ENCODE measurements at regions not wholly inside any gene's neighbourhood (a gene's known extent, or its start where the extent isn't known, plus 50 kb on each side); places are given as distances from the start of the nearest gene placed in this dataset.

DNA sequence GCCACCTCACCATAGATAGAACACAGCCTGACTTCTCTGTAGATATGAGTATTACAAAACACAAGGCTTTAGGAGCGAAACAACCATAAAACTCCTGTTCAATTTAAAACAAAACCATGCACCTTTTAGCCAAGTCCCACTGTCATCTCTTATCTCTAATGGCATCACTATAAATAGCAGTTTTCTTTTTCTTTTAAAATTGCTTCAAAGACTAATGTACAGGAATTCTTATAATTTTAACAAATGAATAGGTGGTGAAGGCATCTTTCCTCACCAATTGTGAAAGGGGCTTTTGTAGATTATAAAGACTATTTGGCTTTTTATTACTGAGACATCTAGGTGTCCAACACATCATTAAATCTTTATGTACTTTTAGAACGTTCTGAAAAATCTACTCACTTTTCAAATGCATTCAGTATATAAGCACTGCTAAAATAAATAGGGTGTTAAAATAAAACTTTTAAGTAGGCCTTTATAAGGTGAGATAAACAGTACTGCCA lies 205.7 kb upstream of the GRM3 start:
- Histone ChIP-seq H3K4me2 (no peak overlapping the region), H3K4me3 (no peak overlapping the region), H3K4me1 (no peaks in the 10 kb centered on the region), H3K9me3 (no peaks in the 10 kb centered on the region), H3K27ac (no peak overlapping the region)
- ATAC-seq: no peak
- 4% methylated on average over 2 of the region's 2 CpGs for WGBS (ENCODE audit: missing lambda C conversion rate)
- no peak for DNase-seq (ENCODE audit: low read depth in 1 of 2, low spot score in 1 of 2)
- CTCF ChIA-PET: interaction anchor here (0.8 kb wide), 1 partner anchor 32 kb away, joined by 3 read pairs; no protein-coding TSS in a partner anchor
- POLR2A ChIA-PET: no interaction called here
- no peak for FAIRE-seq
- TF ChIP-seq POLR2A (IDR thresholded peaks at IDR 0.05; ENCODE audit: low read length) (no peak), CBX2 (IDR thresholded peaks at IDR 0.05; ENCODE audit: borderline replicate concordance, low read depth) (no peak)

DNA sequence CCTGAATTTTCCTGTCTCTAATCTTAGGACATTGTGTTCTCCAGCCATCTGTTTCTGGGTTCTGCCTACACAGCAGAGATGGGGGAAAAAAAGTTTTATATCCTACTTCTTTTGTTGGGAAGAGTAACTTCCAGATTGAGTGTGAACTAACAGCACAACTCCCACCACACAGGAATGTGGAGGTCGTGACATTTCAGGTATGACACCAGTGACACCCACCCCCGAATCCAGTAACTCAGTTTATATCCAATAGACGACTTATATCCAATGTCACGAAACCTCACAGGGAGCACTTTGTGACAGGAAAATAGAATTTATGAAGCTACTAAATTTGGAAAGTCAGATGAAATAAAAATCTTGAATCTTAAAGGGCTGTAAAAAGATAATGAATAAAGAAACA lies 211.9 kb upstream of the GRM3 start:
- no peak for FAIRE-seq
- WGBS (ENCODE audit: missing lambda C conversion rate): 6% methylated on average over 4 of the region's 4 CpGs
- no peak overlapping the region for H3K27ac ChIP-seq
- no peak for DNase-seq (ENCODE audit: low read depth in 1 of 2, low spot score in 1 of 2)
- TF ChIP-seq, protein P1, sequence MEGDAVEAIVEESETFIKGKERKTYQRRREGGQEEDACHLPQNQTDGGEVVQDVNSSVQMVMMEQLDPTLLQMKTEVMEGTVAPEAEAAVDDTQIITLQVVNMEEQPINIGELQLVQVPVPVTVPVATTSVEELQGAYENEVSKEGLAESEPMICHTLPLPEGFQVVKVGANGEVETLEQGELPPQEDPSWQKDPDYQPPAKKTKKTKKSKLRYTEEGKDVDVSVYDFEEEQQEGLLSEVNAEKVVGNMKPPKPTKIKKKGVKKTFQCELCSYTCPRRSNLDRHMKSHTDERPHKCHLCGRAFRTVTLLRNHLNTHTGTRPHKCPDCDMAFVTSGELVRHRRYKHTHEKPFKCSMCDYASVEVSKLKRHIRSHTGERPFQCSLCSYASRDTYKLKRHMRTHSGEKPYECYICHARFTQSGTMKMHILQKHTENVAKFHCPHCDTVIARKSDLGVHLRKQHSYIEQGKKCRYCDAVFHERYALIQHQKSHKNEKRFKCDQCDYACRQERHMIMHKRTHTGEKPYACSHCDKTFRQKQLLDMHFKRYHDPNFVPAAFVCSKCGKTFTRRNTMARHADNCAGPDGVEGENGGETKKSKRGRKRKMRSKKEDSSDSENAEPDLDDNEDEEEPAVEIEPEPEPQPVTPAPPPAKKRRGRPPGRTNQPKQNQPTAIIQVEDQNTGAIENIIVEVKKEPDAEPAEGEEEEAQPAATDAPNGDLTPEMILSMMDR (IDR thresholded peaks at IDR 0.05): no peak
- TF ChIP-seq CBX8 (IDR thresholded peaks at IDR 0.05): no peak
- no peak for TF ChIP-seq HEYL (CRISPR knock-in tag; IDR thresholded peaks at IDR 0.05)
- TF ChIP-seq MAFK (IDR thresholded peaks at IDR 0.05; ENCODE audit: partially characterized antibody): no peak
- TF ChIP-seq RNF2 (IDR thresholded peaks at IDR 0.05; ENCODE audit: borderline replicate concordance, low read depth): no peak
- no peak for TF ChIP-seq ZFP36 (IDR thresholded peaks at IDR 0.05; ENCODE audit: borderline replicate concordance, partially characterized antibody)
- TF ChIP-seq KDM1A (IDR thresholded peaks at IDR 0.05; ENCODE audit: low read depth): no peak
- no peak for TF ChIP-seq FOSB (CRISPR knock-in tag; IDR thresholded peaks at IDR 0.05)
- no peak for TF ChIP-seq FOXS1 (CRISPR knock-in tag; IDR thresholded peaks at IDR 0.05)
- TF ChIP-seq SMC3 (IDR thresholded peaks at IDR 0.05): no peak
- TF ChIP-seq NPAS2 (CRISPR knock-in tag; IDR thresholded peaks at IDR 0.05; ENCODE audit: borderline replicate concordance): no peak
- POLR2A ChIA-PET: no interaction called here
- H3K4me2 ChIP-seq: no peak overlapping the region
- H3K4me1 ChIP-seq: no peaks in the 10 kb centered on the region
- no peak overlapping the region for H3K4me3 ChIP-seq
- CTCF ChIA-PET: no interaction called here
- no peak for ATAC-seq
- no peaks in the 10 kb centered on the region for H3K9me3 ChIP-seq

GRCh38 chr7:86411814-86412213 lies 231.9 kb upstream of the GRM3 start:
- ChIA-PET POLR2A (no interaction called here), CTCF (no interaction called here)
- H3K4me1 ChIP-seq: no peaks in the 10 kb centered on the region
- no peak overlapping the region for H3K4me2 ChIP-seq
- ATAC-seq (no peak), DNase-seq (ENCODE audit: low read depth in 1 of 2, low spot score in 1 of 2) (no peak), FAIRE-seq (no peak)
- TF ChIP-seq HOXA7 (CRISPR knock-in tag; IDR thresholded peaks at IDR 0.05) (no peak), EHMT2 (IDR thresholded peaks at IDR 0.05; ENCODE audit: low read depth) (no peak), CEBPB (IDR thresholded peaks at IDR 0.05) (no peak), KDM5A (IDR thresholded peaks at IDR 0.05) (no peak), FOXS1 (CRISPR knock-in tag; IDR thresholded peaks at IDR 0.05) (no peak), RARB (CRISPR knock-in tag; IDR thresholded peaks at IDR 0.05) (no peak)
- TF ChIP-seq, protein P2, sequence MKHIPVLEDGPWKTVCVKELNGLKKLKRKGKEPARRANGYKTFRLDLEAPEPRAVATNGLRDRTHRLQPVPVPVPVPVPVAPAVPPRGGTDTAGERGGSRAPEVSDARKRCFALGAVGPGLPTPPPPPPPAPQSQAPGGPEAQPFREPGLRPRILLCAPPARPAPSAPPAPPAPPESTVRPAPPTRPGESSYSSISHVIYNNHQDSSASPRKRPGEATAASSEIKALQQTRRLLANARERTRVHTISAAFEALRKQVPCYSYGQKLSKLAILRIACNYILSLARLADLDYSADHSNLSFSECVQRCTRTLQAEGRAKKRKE (CRISPR knock-in tag; IDR thresholded peaks at IDR 0.05; ENCODE audit: low read depth): no peak
- H3K9me3 ChIP-seq: no peaks in the 10 kb centered on the region
- no peak overlapping the region for H3K27ac ChIP-seq
- 4% methylated on average over 2 of the region's 2 CpGs for WGBS (ENCODE audit: missing lambda C conversion rate)
- H3K4me3 ChIP-seq: no peak overlapping the region

GRCh38 chr7:86407291-86407690 lies 236.4 kb upstream of the GRM3 start:
- Histone ChIP-seq H3K27ac (no peak overlapping the region), H3K4me3 (no peak overlapping the region), H3K9me3 (no peaks in the 10 kb centered on the region), H3K4me2 (no peak overlapping the region), H3K4me1 (no peaks in the 10 kb centered on the region)
- CTCF ChIA-PET: no interaction called here
- DNase-seq (ENCODE audit: low read depth in 1 of 2, low spot score in 1 of 2) (no peak), FAIRE-seq (no peak), ATAC-seq (no peak)
- 12% methylated on average over 7 of the region's 7 CpGs for WGBS (ENCODE audit: missing lambda C conversion rate)
- POLR2A ChIA-PET: no interaction called here
- TF ChIP-seq EP300 (IDR thresholded peaks at IDR 0.05) (no peak), PHF8 (IDR thresholded peaks at IDR 0.05; ENCODE audit: borderline replicate concordance, low read depth) (no peak), POLR2A (IDR thresholded peaks at IDR 0.05; ENCODE audit: low read length) (no peak), JUN (IDR thresholded peaks at IDR 0.05) (no peak), ZC3H11A (IDR thresholded peaks at IDR 0.05) (no peak), HOXA7 (CRISPR knock-in tag; IDR thresholded peaks at IDR 0.05) (no peak), GATA3 (IDR thresholded peaks at IDR 0.05; ENCODE audit: borderline replicate concordance) (no peak), HOXB13 (CRISPR knock-in tag; IDR thresholded peaks at IDR 0.05; ENCODE audit: low read depth) (no peak)
- TF ChIP-seq, protein P3, sequence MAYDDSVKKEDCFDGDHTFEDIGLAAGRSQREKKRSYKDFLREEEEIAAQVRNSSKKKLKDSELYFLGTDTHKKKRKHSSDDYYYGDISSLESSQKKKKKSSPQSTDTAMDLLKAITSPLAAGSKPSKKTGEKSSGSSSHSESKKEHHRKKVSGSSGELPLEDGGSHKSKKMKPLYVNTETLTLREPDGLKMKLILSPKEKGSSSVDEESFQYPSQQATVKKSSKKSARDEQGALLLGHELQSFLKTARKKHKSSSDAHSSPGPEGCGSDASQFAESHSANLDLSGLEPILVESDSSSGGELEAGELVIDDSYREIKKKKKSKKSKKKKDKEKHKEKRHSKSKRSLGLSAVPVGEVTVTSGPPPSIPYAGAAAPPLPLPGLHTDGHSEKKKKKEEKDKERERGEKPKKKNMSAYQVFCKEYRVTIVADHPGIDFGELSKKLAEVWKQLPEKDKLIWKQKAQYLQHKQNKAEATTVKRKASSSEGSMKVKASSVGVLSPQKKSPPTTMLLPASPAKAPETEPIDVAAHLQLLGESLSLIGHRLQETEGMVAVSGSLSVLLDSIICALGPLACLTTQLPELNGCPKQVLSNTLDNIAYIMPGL (CRISPR knock-in tag; IDR thresholded peaks at IDR 0.05; ENCODE audit: borderline replicate concordance): no peak
- TF ChIP-seq, protein P1 (IDR thresholded peaks at IDR 0.05): no peak

Data from A549 (cell line).